ENCODE measurements at regions not wholly inside any gene's neighbourhood (a gene's known extent, or its start where the extent isn't known, plus 50 kb on each side); places are given as distances from the start of the nearest gene placed in this dataset.

DNA sequence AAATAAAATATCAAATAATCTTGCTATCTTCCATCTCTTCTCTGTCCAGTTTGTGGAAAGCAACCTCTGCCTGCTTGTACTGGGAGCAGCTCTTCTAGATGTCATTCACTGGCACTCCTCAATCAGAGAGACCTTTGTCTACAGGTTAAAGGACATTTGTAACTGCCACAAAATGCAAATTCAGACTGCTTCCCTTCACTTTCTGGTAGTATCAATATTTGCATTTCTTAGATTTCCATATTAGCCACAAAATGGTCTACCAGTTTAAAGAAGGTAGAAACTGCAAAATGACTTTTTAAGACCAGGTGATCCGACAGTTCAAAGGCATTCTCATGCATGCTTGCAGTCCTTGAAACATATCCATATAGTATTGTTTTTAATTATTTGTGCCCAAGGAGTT lies 51.7 kb upstream of the RCN1 start:
- Histone ChIP-seq H3K9ac (ENCODE audit: insufficient read depth in 1 of 2, low read depth in 2 of 2, low read length in 2 of 2) (no peak overlapping the region), H3K4me1 (replicated peaks in 1 of 2; ENCODE audit: control insufficient read depth in 2 of 2, insufficient read depth in 2 of 2, low read length in 2 of 2) (no peaks in the 10 kb centered on the region), H3K27me3 (ENCODE audit: control insufficient read depth in 2 of 2, insufficient read depth in 2 of 2, low read length in 2 of 2) (no peaks in the 10 kb centered on the region), H3K9me3 (replicated peaks; ENCODE audit: control insufficient read depth, insufficient read depth, low read depth, low read length) (no peaks in the 10 kb centered on the region), H3K4me3 (no peak overlapping the region), H3K27ac (ENCODE audit: extremely low read depth, low read depth, low read length) (no peak overlapping the region), H4K20me1 (replicated peaks; ENCODE audit: control insufficient read depth, insufficient read depth, low read length) (no peaks in the 10 kb centered on the region), H3K36me3 (ENCODE audit: control insufficient read depth, insufficient read depth, low read length) (no peaks in the 10 kb centered on the region), H2AFZ (ENCODE audit: low read depth, low read length) (no peak overlapping the region), H3K9me1 (ENCODE audit: control insufficient read depth, insufficient read depth, low read length) (no peaks in the 10 kb centered on the region), H3K79me2 (ENCODE audit: control insufficient read depth, insufficient read depth, low read length) (no peaks in the 10 kb centered on the region), H3K4me2 (ENCODE audit: insufficient read depth, low read length) (no peak overlapping the region)
- TF ChIP-seq, protein P1, sequence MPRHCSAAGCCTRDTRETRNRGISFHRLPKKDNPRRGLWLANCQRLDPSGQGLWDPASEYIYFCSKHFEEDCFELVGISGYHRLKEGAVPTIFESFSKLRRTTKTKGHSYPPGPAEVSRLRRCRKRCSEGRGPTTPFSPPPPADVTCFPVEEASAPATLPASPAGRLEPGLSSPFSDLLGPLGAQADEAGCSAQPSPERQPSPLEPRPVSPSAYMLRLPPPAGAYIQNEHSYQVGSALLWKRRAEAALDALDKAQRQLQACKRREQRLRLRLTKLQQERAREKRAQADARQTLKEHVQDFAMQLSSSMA (CRISPR knock-in tag; IDR thresholded peaks at IDR 0.05), result no peak
- TF ChIP-seq, protein P2, sequence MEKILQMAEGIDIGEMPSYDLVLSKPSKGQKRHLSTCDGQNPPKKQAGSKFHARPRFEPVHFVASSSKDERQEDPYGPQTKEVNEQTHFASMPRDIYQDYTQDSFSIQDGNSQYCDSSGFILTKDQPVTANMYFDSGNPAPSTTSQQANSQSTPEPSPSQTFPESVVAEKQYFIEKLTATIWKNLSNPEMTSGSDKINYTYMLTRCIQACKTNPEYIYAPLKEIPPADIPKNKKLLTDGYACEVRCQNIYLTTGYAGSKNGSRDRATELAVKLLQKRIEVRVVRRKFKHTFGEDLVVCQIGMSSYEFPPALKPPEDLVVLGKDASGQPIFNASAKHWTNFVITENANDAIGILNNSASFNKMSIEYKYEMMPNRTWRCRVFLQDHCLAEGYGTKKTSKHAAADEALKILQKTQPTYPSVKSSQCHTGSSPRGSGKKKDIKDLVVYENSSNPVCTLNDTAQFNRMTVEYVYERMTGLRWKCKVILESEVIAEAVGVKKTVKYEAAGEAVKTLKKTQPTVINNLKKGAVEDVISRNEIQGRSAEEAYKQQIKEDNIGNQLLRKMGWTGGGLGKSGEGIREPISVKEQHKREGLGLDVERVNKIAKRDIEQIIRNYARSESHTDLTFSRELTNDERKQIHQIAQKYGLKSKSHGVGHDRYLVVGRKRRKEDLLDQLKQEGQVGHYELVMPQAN (IDR thresholded peaks at IDR 0.05; ENCODE audit: borderline replicate concordance), result no peak
- TF ChIP-seq ZNF274 (IDR thresholded peaks at IDR 0.05; ENCODE audit: borderline replicate concordance, low read depth, low read length) (no peak), GABPA (tag; conservative IDR thresholded peaks at IDR 0.05; ENCODE audit: low read depth) (no peak), ZNF586 (CRISPR knock-in tag; conservative IDR thresholded peaks at IDR 0.05) (no peak), MTA3 (IDR thresholded peaks at IDR 0.05; ENCODE audit: borderline replicate concordance) (no peak), NR2C1 (IDR thresholded peaks at IDR 0.05) (no peak), NR2C1 (tag; IDR thresholded peaks at IDR 0.05) (no peak), ZNF124 (CRISPR knock-in tag; IDR thresholded peaks at IDR 0.05) (no peak), ZFPM2 (CRISPR knock-in tag; IDR thresholded peaks at IDR 0.05) (no peak), FOXJ2 (tag; IDR thresholded peaks at IDR 0.05) (no peak), NONO (IDR thresholded peaks at IDR 0.05; ENCODE audit: low read depth in 2 of 2, low read length in 1 of 2) (no peak), PHB (CRISPR knock-in tag; IDR thresholded peaks at IDR 0.05) (no peak), WHSC1 (IDR thresholded peaks at IDR 0.05; ENCODE audit: low read length) (no peak), RB1 (IDR thresholded peaks at IDR 0.05; ENCODE audit: low read depth) (no peak), SMARCA5 (IDR thresholded peaks at IDR 0.05) (no peak), BRCA1 (IDR thresholded peaks at IDR 0.05) (no peak), BRCA1 (CRISPR knock-in tag; IDR thresholded peaks at IDR 0.05) (no peak), HMGN3 (IDR thresholded peaks at IDR 0.05; ENCODE audit: borderline replicate concordance, extremely low read depth, insufficient read length, low read depth, low read length) (no peak), SETDB1 (IDR thresholded peaks at IDR 0.05; ENCODE audit: low read length) (no peak), SMAD3 (CRISPR knock-in tag; conservative IDR thresholded peaks at IDR 0.05) (no peak)
- TF ChIP-seq, protein P3, sequence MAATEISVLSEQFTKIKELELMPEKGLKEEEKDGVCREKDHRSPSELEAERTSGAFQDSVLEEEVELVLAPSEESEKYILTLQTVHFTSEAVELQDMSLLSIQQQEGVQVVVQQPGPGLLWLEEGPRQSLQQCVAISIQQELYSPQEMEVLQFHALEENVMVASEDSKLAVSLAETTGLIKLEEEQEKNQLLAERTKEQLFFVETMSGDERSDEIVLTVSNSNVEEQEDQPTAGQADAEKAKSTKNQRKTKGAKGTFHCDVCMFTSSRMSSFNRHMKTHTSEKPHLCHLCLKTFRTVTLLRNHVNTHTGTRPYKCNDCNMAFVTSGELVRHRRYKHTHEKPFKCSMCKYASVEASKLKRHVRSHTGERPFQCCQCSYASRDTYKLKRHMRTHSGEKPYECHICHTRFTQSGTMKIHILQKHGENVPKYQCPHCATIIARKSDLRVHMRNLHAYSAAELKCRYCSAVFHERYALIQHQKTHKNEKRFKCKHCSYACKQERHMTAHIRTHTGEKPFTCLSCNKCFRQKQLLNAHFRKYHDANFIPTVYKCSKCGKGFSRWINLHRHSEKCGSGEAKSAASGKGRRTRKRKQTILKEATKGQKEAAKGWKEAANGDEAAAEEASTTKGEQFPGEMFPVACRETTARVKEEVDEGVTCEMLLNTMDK (IDR thresholded peaks at IDR 0.05; ENCODE audit: borderline replicate concordance, insufficient read depth, low read depth, low read length, poor library complexity, severe bottlenecking), result no peak
- ChIA-PET CTCF (ENCODE audit: low intra/inter-chr PET ratio) (no interaction called here), POLR2A (no interaction called here)
- WGBS (ENCODE audit: insufficient coverage, low coverage, missing lambda C conversion rate), result 0% methylated on average over 1 of the region's 1 CpG
- in situ Hi-C loops (cut with MboI), result no loop called here
- intact Hi-C loops (cut with micrococcal nuclease), result no loop called here
- no peak for ATAC-seq
- DNase-seq (ENCODE audit: extremely low read depth in 1 of 4, low spot score in 3 of 4), result no peak
- FAIRE-seq, result no peak
- BruUV-seq (replicated peaks), result no TSS peak
